Gastrocnemius medialis (tissue), 4 donors: ENCODE measurements at regions not wholly inside any gene's neighbourhood (a gene's known extent, or its start where the extent isn't known, plus 50 kb on each side); places are given as distances from the start of the nearest gene placed in this dataset.

Experiments
- POLR2A ChIP-seq, 2 donors: fragments of 450-650 bp; IDR thresholded peaks; one replicate each; pipeline ENCODE4 v1.6.1; 2017; ENCODE audit warnings: antibody characterized with exemption in 2 of 2, mild to moderate bottlenecking in 2 of 2, moderate library complexity in 2 of 2
- TF ChIP-seq, protein P1 (sequence below), 5 experiments: fragments of 450-650 bp in 3 of 5; fragments of 200-600 bp in 2 of 5; sonication (generic) in 2 of 5; IDR thresholded peaks in 4 of 5; conservative IDR thresholded peaks in 1 of 5; 1 replicate in 4 of 5; 2 replicates in 1 of 5; pipeline ENCODE4 v1.5.1; 2016 to 2019; ENCODE audit warnings: antibody characterized with exemption in 5 of 5, mild to moderate bottlenecking in 3 of 5, moderate library complexity in 3 of 5

DNA sequence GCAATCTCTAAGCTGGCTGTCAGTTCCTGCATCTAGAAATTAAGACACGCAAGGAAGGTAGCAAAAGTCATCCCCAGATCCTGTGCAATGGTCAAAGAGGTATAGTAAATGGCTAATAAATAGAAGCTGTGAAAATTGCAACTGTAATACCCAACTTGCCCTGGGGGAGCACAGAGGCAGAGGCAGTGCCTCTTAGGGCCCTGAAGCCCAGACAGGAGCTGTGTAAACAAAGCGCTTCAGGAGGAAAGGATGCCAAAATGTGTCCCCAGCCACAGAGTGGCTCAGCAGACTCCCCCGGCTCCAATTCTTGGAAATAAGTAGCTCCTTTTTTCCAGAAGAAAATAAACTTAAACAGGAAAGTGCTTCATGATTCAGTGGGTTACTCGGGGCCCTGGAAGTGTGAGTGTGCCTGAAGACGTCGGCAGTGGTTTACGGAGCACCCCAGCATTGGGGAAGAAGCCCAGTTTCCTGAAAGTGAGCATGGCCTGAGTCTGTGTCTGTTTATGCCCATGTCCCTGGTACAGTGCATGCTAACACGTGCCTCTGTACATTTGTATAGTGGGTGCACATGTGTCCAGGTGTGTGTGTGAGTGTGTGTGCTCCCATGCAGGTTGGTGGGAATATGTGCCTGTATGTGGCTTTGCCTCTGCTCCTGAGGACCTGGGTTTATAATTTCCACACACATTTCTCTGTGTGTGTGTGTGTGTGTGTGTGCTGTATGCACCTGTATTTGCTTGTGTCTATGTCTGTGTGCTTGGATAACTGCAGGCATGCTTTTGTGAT lies 246.7 kb downstream of the MAFB start:
- TF ChIP-seq, protein P1, sequence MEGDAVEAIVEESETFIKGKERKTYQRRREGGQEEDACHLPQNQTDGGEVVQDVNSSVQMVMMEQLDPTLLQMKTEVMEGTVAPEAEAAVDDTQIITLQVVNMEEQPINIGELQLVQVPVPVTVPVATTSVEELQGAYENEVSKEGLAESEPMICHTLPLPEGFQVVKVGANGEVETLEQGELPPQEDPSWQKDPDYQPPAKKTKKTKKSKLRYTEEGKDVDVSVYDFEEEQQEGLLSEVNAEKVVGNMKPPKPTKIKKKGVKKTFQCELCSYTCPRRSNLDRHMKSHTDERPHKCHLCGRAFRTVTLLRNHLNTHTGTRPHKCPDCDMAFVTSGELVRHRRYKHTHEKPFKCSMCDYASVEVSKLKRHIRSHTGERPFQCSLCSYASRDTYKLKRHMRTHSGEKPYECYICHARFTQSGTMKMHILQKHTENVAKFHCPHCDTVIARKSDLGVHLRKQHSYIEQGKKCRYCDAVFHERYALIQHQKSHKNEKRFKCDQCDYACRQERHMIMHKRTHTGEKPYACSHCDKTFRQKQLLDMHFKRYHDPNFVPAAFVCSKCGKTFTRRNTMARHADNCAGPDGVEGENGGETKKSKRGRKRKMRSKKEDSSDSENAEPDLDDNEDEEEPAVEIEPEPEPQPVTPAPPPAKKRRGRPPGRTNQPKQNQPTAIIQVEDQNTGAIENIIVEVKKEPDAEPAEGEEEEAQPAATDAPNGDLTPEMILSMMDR (IDR thresholded peaks at IDR 0.05 in 4 of 5, conservative IDR thresholded peaks at IDR 0.05 in 1 of 5) = no peak
- no peak for TF ChIP-seq POLR2A (IDR thresholded peaks at IDR 0.05)
